NOMO-1 treated with dmso at 0.1 percent for 144 hours (cell line): ENCODE measurements at regions not wholly inside any gene's neighbourhood (a gene's known extent, or its start where the extent isn't known, plus 50 kb on each side); places are given as distances from the start of the nearest gene placed in this dataset.
"Not testable (repeated sequence)": the region's sequence is repeated elsewhere in the genome, so short reads cannot be mapped to it uniquely, and the experiment has no call there.

Experiments
- DNase-seq: peaks from one replicate; lab custom pipeline; 2025; ENCODE audit not compliant: unreplicated experiment; lab: John Stamatoyannopoulos, UW

DNA sequence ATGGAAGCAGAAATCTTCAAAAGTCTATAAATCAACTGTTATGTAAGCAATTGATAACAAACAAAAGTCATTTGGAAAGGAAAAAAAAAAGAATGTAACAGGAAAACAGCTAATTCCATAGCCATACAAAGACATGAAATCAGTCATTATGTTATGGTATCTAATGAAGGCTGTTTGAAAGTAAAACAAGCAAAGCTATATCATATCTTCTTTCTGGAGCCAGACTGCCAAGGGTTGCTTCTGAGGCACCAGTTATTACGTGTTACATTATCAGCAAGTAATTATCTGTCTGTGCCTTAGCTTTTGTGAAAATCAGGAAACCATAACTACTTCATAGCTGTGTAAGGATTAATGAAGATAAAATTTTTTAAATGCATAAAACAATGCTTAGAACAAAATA lies 480.2 kb downstream of the FAT4 start:
- no peak for DNase-seq

DNA sequence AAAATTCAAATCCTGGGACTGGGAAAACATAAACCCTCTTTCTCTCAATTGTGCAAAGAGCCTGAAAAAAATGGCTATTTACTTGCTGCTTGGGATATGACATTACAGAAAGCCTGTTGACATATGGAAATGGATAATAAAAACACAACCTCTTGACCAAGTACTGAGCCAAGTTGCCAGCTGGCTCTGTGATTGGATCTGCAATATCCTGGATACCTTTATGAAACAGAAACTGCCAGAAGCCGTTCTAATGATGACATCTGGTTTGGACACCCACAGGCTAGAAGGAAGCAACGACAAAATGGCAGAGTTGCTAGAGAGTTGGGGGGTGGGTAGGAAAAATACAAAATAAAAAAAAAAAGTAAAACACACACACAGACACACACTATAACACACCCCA lies 481.4 kb downstream of the FAT4 start:
- DNase-seq = no peak

DNA sequence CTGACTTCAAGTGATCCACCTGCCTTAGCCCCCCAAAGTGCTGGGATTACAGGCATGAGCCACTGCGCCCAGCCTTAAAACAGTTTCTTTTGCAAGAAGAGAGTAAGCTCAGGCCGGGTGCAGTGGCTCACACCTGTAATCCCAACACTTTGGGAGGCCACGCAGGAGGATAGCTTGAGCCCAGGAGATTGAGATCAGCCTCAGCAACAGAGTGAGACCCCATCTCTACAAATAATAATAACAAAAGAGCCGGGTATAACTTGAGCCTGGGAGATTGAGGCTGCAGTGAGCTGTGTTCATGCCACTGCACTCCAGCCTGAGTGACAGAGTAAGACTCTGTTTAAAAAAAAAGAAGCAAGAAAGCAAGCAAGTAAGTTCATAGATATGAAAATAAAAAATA lies 482.9 kb downstream of the FAT4 start:
- DNase-seq = not testable (repeated sequence)

DNA sequence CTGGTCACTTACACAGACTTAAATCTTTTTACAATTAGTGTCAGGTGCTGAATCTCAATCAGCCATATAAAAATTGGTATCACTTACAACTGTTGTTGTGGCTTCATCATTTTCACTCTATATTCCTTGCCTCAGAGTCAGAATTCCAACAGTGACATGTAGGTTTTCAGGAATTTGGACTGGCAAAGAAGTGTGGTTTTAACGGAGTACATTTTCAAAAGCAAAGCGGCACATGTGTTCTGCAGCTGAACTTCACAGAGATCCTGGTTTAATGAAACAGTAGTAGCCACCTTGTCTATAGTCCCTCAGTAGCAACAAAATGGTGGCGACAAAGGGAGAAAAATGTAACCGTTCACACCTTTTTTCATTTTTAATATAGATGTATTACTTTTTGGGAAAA lies 486.6 kb downstream of the FAT4 start:
- no peak for DNase-seq

DNA sequence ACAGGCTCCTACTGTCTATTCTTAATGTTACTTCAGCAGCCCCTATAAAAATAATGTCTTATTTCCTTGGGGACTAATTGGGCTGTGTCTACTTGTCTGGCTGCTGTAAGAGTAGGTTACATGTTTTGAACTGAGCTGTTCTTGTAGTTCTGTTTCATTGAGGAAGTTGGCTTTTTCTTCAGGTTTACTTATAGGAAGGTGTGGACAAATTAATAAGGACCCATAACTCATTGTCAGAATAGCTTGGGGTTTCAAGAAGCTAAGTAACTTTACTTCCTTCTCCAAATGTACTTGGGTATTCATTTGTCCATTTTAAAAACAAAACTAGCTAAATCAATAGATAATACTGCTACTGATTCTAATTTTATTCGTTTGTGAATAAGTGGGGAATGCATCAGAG lies 487.2 kb downstream of the FAT4 start:
- DNase-seq = no peak

DNA sequence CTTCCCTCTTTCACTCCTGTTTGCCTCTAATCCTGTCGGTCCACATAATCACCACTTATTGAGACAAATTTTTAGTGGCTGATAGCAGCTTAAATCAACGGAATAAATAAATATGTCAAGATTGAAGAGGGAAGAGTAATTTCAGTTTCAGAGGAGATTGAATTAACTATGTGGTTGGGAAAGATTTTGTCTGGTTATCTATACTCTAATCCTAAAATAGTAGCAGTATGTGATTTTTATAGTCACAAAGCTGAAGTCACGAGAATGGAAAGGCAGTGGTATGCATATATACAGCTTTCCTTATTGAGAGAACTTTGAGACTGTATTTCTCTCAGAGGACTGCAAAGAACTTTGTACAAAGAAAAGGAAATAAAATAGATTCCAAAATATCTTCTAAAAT lies 493.3 kb downstream of the FAT4 start:
- no peak for DNase-seq

DNA sequence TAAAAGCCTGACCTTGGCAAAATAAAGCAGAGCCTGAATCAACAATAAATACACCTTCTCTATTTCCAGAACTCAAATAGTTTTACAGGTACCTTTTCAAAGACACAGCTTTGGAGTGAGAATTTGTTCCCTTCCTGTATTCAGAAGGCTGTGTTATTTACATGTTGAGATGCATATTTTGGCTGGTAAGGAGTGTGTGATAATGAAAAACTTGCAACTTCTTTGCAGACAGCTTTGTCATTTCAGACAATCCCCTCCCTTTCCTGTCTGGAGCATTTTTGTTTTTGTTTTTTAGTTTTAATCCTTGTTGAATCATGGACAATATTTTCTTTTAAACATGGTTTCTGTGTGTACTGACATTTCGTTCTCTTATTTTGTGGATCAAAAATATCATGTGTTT lies 493.8 kb downstream of the FAT4 start:
- no peak for DNase-seq

DNA sequence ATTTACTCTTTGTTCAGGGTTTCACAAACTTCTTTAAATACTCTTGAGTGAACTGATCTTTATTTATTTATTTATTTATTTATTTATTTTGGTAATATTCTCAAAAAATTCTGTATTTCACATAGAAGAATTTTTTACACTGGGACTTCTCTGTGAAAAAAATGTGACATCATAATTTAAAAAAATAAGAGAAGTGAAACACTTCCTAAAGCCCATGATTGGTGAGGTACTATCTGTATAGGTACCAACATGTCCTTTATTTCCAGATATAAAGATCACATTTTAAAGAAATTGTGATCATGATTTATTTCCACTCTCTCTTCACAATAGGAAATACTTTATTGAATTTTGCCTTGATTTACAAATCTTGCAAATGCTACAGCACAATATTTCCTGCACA lies 497.1 kb downstream of the FAT4 start:
- DNase-seq = no peak

DNA sequence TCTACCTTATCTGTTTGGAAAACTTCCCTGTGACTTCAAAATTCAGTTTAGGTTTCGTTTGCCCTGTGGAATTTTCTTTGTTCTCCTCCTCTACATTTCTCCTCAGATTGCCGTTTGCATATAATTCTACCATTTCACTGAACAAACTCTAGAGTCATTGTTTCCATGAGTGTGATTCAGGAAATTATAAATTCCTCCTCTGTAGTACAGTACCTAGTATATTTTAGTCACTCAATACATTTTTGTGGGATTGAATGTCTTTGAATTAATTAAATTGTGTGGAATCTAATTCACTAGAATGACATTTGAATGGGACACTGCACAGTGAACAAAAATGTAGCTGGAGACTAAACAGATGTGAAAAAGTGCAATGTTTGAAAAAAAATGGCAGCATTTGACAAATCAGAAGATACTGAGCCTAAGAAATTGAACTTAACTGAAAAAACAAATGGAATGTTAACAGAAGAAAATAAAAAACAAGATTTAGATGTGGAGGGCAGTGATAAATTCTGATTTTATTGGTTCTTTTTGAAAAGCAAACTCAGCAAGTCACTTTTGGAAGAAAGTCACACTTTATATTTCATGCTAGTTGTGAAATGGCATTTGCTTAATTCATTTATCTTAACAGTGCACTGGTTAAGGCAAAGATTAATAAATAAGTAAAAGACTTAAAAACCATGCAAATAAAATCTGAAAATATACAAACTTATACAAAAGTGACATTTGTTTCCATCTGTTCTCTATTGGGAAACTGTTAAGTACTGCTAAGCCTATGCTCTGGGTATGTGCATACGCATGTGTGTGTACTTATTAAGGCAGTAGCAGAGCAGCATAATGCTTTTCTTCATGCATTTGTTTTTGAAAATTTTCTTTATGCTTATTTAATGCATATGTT lies 512.3 kb downstream of the FAT4 start:
- DNase-seq = no peak

DNA sequence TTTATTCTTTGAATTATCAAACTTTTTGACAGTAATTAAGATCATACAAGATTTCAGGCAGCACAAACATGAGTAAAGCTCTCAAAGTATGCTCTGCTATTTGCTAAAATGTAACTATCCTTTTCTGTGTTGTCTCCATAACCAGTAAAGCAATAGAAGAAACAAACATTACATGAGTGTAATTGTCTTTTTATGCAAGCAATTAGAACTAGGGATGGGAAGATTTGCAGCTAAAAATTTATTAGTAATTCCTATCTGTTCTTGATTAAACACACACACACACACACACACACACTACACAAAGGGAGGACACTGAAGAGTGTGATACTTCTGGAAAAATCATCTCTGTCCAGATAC lies 512.9 kb downstream of the FAT4 start:
- no peak for DNase-seq

DNA sequence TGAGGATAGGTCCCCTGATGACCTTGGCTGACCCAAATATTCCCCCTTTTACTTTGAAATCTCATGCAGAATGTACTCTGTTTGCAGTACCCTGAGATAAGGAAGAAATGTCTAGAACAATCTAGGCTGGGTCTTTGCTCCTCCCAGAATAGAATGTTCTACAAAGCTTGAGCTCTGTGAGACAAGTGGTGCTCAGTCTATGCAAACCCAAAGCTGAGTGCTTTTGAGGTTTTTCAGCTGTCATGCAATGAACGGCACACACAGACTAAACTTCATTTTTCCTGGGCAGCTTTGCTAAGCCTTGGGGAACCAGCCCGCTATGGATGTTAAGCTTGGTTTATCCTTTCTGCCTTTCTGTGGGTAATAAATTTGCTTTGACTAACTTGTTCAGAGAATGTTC lies 513.6 kb downstream of the FAT4 start:
- DNase-seq = no peak

DNA sequence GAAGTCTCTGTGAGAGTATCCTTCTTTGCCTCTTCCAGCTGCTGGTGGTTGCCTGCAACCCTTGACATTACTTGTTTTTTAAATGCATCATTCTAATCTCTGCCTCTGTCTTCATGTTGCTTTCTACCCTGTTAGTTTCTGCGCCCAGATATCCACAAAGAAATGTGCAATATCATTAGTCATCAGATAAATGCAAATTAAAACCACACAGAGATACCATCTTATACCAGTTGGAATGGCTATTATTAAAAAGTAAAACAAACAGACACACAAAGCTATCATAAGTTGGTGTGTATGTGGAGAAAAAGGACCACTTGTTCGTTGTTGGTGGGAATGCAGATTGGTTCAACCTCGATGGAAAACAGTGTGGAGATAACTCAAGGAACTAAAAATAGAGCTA lies 517.4 kb downstream of the FAT4 start:
- no peak for DNase-seq

DNA sequence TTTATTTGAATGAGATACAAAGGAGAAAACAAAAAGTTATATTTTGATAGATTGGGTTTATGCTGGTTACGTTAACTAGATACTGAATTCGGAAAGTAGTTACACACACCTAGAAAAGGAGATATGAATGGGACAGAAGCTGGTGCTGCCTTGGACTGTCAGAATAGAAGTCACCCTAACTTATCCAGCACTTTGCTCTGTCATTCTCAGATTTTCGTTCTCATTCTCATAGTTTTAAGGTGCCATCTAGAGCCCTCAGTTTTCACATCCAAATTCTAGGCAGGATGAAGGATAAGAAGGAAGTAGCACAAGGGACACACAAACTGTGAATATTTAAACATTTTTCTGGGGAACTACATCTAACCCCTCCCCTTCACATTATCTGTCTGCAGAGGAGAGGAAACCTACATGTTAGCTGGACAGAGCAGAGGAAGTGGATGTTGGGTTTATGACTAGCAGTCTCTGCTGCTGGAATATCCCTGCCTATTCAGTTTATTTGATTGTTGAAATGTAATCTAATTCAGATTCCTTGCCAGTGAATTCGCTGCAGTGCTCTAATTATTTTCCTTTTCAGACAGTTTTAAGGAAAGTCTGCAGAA lies 521.9 kb downstream of the FAT4 start:
- DNase-seq = no peak

DNA sequence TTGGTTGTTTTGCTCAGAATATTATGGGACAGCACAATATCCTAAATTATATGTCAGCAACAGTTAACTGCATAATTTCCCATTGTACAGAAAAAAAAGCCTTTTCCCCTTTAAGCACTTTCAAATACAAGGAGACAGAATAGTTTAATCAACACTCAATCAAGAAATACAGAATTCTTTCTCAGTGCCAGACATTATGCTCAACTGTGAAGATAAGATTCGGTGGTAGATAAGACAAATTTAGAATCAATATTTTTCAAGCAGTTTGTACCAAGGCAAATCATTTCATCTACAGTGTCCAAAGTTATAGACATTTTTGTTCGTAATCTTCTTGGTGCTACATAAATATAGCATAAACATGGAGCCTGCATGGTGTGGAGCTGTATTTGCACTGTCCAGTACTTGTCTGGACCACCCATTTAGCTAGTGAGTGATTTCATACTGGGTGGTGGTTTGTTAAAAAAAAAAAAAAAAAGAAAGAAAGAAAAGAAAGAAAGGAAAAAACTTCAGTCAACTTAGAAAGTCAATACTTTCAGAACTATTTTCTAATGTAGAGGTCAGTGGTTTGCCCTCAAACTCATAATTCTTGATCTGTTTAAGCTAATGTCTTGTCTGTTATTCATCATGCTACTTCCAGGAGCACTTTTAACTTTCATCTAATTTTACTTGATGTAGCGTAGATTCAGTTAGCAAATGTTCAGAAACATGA lies 522.9 kb downstream of the FAT4 start:
- DNase-seq = no peak

DNA sequence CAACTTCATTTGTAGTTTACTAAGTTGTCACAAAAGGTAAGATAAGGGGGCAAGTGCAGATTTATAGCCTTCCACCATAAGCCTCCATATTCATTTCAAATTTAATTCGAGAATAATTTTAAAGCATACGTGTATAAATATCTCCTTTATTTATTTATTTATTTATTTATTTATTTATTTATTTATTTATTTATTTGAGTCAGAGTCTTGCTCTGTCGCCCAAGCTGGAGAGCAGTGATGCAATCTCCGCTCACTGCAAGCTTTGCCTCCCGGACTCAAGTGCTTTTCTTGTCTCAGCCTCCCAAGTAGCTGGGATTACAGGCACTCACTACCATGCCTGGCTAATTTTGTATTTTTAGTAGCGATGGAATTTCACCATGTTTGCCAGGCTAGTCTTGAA lies 523.4 kb downstream of the FAT4 start:
- DNase-seq = no peak

DNA sequence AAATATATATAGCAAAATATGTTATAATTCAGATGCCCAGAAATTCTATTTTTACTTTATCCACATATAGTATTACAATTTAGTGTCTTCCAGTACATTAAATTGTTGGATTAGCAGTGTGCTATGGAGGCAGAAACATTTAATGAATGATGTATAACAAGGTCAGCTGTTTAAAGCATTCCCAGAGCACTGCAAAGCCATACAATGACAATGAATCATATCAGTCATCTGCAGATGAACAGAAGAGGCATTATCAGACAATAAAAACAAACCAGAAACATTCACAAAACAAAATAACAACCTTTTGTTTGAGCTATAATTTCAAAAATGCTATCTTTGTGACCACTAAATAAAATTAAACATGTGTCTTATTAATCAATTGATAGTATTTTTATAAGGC lies 524.2 kb downstream of the FAT4 start:
- DNase-seq = no peak

DNA sequence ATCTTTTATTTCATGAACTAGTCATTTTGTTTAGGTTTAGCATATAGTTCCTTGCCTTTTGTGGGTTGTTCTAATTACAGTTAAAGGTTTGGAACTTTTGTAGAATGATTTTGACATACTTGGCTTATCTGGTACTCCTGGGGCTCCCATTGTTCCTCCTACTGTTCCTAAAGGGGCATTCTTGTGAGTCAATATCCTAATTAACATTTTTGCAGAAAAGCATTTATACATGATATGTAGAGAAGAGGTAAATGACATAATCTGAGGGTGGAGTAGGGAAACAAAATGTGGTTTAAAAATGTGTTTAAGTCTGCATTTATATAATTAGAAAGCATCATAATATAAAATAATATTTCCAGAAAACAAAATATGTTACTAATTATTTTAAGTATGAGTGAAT lies 529.2 kb downstream of the FAT4 start:
- no peak for DNase-seq

DNA sequence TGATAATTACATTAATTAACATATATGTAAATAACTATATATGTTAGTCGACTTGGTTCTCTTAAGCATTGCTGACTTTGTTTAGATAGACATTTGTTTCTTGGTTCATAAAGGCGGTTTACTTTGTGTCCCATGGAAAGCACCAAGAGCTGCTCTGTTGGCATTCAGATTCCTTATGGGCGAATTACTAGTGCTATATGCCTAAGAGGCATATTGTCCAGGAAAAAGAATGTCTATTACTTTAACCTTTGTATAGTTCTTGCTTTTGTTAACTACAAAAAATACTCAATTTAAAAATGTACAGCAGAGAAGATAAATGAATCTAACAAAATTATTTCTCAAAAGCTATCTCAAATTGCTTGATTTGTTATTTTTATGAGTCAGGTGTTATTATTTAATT lies 532.8 kb downstream of the FAT4 start:
- DNase-seq = no peak

DNA sequence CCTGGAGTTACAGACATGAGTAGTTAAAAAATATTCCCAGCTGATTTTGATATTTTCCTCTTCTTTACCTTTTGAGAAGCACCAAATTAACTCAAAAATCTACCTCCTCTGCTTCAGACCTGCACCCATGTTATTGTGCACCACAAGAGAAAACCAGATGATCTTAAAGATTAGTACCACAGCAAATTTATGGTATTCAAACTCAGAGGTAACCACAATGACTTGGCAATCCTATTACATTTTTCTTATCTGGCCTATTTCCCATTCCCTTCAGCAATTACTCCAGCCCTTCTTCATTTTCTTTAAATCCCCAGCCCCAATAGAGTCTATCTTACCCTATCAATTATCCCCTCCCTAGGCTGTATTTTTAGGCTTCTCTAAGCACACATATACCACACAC lies 535.1 kb downstream of the FAT4 start:
- DNase-seq = no peak

DNA sequence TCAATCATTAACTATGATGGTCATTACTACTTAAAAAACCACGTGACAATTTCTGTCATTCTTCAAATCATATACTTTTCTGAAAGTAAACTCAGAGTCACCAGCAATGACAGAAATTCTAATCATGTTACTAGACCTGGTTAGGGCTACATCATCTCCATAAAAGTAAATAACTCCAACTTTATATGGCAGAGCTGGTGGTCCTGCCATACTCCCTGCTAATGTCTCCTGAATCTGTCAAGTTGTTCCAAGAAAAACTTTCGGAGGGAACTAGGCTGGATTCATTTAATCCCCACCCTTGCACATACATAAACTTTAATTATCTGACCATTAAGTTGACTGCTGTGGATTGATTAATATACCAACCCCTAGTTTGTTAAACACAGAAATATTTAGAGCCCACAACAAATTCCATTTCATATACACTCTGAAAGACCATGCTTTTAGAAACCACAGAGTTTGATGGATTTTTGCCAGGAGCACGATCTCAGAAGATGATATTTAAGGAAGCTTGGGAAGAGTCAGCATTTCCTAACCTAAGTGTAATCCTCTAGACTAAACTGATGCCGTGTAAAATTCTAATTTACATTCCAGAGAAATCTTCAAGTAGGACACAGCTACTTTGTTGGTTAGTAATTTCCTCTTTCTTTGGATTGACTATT lies 577.0 kb downstream of the FAT4 start:
- no peak for DNase-seq

DNA sequence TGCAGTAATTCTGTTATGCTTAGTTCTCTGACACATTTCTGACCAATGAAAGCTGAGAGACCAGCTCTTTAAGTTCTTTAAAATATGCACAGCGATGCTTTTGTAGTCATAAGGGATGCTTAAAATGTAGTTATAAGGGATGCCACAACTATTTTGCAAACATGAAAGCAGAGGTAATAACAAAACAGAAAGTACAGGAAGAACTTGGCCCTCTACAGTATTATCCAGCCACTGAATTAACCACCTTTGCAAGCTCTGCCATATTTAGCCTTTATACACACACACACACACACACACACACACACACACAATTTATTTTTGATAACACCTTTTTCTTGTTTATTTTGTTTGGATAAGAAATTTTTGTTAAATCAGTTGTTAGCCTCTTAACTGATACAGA lies 590.0 kb downstream of the FAT4 start:
- DNase-seq = no peak

DNA sequence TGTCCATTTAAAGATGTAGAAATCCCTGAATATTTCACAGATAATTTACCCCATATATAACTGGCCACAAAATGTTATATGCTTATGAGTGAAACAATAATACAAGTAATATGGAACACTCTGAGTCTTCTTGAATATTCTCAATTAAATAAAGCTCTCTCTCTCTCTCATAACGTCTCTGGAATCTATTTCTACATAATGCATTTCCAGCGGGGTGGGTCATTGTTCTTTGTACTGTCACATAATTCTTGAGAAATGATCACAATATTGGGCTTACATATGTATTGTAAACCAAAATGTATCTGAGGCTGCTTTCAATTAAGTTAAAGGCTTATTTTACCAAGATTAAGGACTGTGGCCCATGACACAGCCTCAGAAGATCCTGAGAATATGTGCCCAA lies 596.3 kb downstream of the FAT4 start:
- DNase-seq = no peak
